Stomach (tissue), 4 donors: ENCODE measurements at regions not wholly inside any gene's neighbourhood (a gene's known extent, or its start where the extent isn't known, plus 50 kb on each side); places are given as distances from the start of the nearest gene placed in this dataset.

Source experiments
- POLR2A ChIP-seq, 4 donors: fragments of 450-650 bp; IDR thresholded peaks; one replicate each; pipeline ENCODE4 v1.6.1; 2016; ENCODE audit warnings: antibody characterized with exemption in 4 of 4, control low read depth in 2 of 4, mild to moderate bottlenecking in 1 of 4, moderate library complexity in 1 of 4
- TF ChIP-seq, protein P1 (sequence below), 7 experiments: fragments of 450-650 bp in 4 of 7; fragments of 200-600 bp in 3 of 7; sonication (generic) in 3 of 7; IDR thresholded peaks; one replicate each; pipeline ENCODE4 v1.5.1; 2016 to 2019; ENCODE audit warnings: antibody characterized with exemption in 7 of 7, control low read depth in 2 of 7, mild to moderate bottlenecking in 1 of 7

GRCh38 chrX:46208225-46208854 is 336.9 kb downstream of the ZNF674 start:
- TF ChIP-seq, protein P1, sequence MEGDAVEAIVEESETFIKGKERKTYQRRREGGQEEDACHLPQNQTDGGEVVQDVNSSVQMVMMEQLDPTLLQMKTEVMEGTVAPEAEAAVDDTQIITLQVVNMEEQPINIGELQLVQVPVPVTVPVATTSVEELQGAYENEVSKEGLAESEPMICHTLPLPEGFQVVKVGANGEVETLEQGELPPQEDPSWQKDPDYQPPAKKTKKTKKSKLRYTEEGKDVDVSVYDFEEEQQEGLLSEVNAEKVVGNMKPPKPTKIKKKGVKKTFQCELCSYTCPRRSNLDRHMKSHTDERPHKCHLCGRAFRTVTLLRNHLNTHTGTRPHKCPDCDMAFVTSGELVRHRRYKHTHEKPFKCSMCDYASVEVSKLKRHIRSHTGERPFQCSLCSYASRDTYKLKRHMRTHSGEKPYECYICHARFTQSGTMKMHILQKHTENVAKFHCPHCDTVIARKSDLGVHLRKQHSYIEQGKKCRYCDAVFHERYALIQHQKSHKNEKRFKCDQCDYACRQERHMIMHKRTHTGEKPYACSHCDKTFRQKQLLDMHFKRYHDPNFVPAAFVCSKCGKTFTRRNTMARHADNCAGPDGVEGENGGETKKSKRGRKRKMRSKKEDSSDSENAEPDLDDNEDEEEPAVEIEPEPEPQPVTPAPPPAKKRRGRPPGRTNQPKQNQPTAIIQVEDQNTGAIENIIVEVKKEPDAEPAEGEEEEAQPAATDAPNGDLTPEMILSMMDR (IDR thresholded peaks at IDR 0.05): no peak
- no peak for TF ChIP-seq POLR2A (IDR thresholded peaks at IDR 0.05)
